ENCODE measurements at regions not wholly inside any gene's neighbourhood (a gene's known extent, or its start where the extent isn't known, plus 50 kb on each side); places are given as distances from the start of the nearest gene placed in this dataset.

DNA sequence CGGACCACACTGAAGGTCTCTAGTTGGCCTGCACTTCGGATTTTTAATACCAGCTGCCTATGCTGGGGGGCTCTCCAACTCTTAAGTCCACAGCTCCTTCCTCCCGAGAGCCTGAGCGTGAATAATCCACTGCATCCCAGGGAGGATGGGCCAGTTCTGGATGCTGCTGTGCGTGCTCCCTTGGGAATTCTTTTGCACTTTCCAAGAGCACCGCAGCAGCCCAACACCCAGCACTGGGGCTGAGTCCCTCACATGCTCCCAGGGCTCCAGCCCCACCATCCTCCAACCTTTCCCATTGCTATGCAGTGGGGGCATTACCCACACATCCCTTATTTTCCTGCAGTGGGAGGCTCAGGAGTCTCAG is 136.4 kb upstream of the IQSEC1 start:
- no peak for DNase-seq (ENCODE audit: low read depth)
- TF ChIP-seq, protein P1, sequence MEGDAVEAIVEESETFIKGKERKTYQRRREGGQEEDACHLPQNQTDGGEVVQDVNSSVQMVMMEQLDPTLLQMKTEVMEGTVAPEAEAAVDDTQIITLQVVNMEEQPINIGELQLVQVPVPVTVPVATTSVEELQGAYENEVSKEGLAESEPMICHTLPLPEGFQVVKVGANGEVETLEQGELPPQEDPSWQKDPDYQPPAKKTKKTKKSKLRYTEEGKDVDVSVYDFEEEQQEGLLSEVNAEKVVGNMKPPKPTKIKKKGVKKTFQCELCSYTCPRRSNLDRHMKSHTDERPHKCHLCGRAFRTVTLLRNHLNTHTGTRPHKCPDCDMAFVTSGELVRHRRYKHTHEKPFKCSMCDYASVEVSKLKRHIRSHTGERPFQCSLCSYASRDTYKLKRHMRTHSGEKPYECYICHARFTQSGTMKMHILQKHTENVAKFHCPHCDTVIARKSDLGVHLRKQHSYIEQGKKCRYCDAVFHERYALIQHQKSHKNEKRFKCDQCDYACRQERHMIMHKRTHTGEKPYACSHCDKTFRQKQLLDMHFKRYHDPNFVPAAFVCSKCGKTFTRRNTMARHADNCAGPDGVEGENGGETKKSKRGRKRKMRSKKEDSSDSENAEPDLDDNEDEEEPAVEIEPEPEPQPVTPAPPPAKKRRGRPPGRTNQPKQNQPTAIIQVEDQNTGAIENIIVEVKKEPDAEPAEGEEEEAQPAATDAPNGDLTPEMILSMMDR (IDR thresholded peaks at IDR 0.05; ENCODE audit: insufficient read depth, low read depth, low read length, missing control alignments): no peak

DNA sequence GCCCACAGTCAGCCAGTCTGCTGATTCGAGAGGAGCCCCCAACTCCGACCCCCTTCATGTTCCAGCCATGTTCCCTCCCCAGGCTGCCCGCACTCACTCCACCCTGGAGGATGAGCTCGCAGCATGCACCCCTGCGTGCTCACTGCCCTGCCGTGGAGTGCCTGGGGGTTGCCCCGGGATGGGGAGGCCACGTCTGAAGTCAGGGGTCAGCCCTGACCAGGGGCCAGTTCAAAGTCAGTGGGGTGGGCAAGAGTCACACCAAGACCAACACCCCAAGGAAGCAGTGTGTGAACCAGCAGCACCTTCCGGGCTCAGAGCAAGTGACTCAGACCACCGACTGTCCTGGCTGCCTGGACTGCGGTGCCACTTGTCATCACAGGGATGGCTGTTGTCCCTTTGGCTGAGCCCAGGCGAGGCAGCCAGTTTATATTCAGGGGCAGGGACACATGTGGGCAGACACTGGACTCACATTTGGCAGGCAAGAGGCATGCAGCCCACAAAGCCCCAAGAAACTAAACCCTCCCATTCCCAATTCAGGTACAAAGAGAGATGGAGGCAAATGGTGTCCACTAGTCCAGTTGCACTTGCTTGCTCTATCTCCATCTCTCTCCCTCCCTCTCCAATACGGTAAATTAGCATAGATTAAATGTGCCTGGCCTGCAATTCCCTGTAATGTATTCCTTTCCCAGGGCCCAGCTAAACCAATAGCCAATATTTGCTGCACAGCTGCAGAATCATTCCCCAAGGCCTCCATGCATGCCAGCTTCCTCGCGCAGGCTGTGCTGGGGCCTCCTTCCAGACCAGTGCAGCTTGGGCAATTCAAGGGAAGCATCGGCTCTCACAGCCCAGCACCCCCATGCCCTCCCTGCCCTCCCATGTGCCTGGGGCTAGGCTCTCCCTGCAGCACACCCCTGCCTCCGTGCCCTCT is 135.7 kb upstream of the IQSEC1 start:
- no peak for DNase-seq (ENCODE audit: low read depth)
- TF ChIP-seq, protein P1 (IDR thresholded peaks at IDR 0.05; ENCODE audit: insufficient read depth, low read depth, low read length, missing control alignments): no peak
- no peak overlapping the region for H3K4me3 ChIP-seq (ENCODE audit: low read length)

More for the DNA sequence above, 136.4 kb upstream of the IQSEC1 start:
- no peak overlapping the region for H3K4me3 ChIP-seq (ENCODE audit: low read length)

DNA sequence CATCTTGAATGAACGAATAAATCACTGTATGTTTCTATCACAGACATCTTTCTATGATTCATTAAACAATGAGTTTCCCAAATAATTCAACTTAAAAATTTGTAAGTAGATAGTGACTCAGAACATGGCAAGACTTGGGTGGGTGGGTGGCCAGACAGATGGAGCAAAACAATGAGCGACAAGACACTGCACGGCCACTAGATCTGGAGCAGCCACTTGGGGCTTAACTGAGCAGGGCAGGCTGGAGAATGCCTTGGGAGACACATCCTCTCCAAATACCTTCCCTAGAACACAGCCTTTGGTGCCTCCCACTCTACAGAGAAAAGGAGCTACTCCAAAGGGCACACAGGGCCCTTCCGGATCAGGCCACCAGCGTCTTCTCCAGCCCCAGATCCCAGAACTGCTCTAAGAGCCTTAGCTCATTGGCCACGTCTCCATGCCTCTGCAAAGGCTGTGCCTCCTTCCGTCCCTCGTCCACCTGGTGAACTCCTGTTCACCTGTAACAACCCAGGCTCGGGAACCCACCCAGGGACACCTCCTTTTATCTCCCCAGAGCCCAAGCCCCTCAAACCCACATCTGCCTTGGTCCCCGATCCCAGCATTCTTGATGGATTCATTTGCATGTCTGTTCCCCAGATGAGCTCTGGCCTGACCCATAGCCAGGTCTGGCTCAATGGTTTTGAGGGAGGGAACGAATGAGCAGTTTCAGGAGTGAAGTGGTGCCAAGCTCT is 134.9 kb upstream of the IQSEC1 start:
- DNase-seq (ENCODE audit: low read depth): no peak
- TF ChIP-seq, protein P1 (IDR thresholded peaks at IDR 0.05; ENCODE audit: insufficient read depth, low read depth, low read length, missing control alignments): no peak
- no peak overlapping the region for H3K4me3 ChIP-seq (ENCODE audit: low read length)

DNA sequence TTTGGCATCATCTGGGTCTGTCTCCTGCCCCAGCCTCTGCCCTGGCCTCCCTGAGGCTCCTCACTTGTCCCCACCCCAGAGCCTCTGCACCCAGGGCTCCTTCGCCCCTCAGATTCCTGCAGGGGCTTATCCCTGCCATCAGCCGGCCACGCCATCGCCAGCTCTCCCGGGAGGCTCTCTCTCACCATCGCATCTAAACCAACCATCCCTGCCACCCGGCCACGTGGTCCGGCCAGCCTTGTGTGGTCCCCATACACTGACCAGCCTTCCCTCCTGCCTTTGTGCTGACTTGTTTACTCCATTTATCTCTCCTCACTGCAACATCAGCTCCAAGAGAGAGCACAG is 134.3 kb upstream of the IQSEC1 start:
- H3K4me3 ChIP-seq (ENCODE audit: low read length): no peak overlapping the region
- no peak for DNase-seq (ENCODE audit: low read depth)
- TF ChIP-seq, protein P1 (IDR thresholded peaks at IDR 0.05; ENCODE audit: insufficient read depth, low read depth, low read length, missing control alignments): no peak

DNA sequence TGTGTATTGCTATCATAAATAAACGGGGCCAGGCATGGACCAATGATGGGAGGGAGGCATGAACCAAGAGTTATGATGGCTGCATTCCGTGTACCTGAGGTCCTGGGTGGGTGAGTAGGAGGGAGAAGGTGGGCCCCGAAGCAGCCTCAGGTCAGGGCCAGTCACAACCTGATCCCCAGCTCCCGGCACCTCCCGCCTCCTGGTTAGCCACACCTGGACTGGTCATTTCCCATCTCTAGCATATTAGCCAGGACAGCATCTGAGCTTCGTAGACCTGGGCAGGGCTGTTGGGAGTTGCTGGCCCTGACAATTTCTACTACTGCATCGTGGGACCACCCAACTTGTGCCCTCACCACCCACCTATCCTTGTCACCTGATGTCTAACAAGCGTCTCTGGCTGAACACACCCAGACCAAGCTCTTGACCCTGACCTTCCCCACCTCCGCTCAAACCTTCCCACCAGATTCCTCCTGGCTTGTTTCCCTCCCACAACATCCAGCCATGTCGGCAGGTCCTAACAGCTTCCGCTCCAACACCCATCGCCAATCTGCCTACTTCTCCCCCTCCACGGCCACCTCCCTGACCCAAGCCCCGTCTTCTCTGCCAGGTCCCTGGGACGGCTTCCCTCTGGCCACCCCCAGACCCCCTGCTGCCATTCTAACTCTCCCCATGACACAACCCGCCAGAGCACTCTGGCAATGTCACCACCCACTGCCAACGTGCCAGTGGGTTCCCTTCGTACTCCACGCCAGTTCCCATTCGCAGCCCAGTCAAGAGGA is 133.8 kb upstream of the IQSEC1 start:
- no peak overlapping the region for H3K4me3 ChIP-seq (ENCODE audit: low read length)
- TF ChIP-seq, protein P1 (IDR thresholded peaks at IDR 0.05; ENCODE audit: insufficient read depth, low read depth, low read length, missing control alignments): no peak
- DNase-seq (ENCODE audit: low read depth): no peak

DNA sequence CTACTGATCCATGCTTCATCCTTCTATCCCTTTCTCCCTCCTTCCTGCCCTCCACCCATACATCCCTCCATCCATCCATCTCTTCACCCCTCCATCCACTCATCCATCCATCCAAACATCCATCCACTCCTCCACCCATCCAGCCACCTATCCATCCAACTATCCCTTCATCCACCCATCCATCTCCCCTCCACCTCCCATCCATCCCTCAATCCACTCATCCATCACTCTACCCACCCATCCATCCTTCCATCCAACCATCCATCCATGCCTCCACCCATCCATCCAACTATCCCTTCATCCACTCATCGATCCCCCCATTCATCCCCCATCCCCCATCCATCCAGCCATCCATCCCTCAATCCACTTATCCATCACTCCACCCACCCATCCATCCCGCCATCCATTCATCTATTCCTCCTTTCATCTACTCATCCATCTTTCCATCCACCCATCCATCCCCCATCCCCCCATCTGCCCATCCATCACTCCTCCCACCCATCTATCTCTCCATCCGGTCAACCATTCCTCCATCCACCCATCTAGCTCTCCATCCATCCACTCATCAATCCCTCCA is 132.4 kb upstream of the IQSEC1 start:
- TF ChIP-seq, protein P1 (IDR thresholded peaks at IDR 0.05; ENCODE audit: insufficient read depth, low read depth, low read length, missing control alignments): no peak
- no peak overlapping the region for H3K4me3 ChIP-seq (ENCODE audit: low read length)
- DNase-seq (ENCODE audit: low read depth): no peak
